ENCODE measurements at regions not wholly inside any gene's neighbourhood (a gene's known extent, or its start where the extent isn't known, plus 50 kb on each side); places are given as distances from the start of the nearest gene placed in this dataset.
"Not testable (repeated sequence)": the region's sequence is repeated elsewhere in the genome, so short reads cannot be mapped to it uniquely, and the experiment has no call there.

DNA sequence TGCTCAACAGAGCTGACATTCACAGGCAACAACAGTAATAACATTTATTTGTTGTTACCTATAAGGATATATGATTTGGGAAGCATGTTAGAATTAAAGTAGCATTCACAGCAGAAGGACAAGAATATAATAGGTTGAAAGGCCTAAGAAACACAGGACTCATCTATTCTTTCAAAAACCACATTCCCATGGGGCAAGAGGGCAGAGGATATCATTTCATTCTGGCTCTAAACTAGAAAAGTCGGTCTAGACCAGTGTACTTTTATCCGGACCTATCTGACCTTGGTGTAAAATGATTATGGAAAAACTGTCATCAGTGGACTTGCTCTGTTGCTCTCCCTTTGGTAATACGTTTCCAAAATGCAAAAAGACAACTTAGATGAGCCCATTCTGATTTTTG is 914.7 kb upstream of the CITED2 start:
- intact Hi-C loops (cut with DNase I) = no loop called here
- DNase-seq (no peak), ATAC-seq (ENCODE audit: poor library complexity) (no peak)

DNA sequence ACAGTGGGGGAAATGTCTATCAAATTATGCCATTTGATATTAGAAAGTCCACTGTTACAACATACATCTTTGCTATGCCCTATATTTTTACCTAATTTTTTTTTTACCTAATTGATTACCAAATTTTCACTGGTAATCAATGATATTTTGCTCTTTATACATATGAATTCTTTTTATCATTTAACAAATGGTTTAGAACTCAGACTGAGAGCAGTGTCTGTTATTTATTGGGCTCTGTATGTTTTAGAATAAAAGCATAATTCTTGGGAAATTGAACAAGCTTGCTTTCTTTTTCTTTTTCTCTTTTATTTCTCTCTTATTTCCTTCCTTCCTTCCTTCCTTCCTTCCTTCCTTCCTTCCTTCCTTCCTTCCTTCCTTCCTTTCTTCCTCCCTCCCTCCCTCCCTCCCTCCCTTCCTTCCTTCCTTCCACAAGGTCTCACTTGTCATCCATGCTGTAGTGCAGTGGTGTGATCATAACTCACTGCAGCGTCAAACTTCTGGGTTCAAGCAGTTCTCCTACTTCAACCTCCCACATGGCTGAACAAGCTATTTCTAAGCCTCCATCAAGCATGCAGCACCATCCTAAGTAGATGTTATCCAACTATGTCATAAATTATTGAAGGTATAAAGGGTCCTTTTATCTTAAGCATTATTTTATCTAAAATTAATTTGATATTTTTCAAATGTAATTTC is 911.7 kb upstream of the CITED2 start:
- intact Hi-C loops (cut with DNase I) = no loop called here
- DNase-seq = no peak
- ATAC-seq (ENCODE audit: poor library complexity) = no peak

GRCh38 chr6:140285471-140285870 is 911.0 kb upstream of the CITED2 start:
- intact Hi-C loops (cut with DNase I) = no loop called here
- DNase-seq (no peak), ATAC-seq (ENCODE audit: poor library complexity) (peak; percentile 29)

DNA sequence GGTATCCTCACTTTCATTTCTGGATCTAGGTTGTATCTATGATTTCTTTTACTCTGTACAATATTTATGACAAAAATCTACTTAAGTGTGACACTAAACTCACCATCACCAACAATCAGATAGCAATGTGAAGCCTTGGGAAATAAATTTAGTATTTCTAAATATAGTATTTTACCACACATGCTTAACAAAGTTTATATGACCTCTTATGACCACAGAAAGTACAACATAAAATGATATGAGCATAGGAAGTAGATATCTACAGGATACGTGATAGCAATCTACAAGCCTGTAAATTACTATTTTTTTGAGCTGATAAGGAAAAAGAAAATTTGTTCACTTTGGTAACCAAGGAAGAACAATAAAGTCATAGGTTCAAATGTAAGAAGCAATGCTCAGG is 910.4 kb upstream of the CITED2 start:
- ATAC-seq (ENCODE audit: poor library complexity) (no peak), DNase-seq (no peak)
- intact Hi-C loops (cut with DNase I) = no loop called here

DNA sequence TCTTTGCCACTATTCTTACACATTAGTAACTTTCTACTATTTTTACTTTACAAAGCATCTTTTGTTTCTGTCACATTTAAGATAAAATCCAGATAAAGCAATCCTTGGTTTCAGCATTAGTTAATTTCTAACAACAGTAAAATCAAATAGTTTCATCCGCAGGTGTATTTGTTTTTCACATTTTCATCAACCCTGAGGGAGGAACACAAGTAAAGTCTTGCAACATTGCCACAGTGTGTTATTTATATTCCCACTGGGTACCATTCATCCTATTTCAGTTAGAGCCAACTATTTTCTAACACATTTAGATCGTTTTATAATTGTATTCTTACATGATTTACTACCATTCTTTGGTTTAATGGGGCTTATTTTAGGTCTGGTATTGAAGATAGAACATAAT is 908.7 kb upstream of the CITED2 start:
- ATAC-seq (ENCODE audit: poor library complexity) (no peak), DNase-seq (no peak)
- intact Hi-C loops (cut with DNase I) = no loop called here

DNA sequence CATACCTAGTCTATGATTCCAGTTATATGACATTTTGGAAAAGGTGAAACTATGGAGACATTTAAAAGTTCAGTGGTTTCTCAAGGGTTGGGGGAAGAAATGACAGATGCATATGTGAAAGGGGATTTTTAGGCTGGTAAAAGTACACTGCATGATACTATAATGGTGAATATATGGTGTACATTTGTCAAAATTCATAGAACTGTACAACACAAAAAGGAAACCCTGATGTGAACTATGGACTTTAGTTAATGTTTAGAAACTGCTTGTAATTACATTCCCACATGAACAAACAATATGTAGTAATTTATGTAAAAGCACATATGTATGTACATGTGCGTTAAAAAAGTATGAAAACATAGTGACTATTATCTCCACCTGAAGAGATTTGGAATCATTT is 907.3 kb upstream of the CITED2 start:
- intact Hi-C loops (cut with DNase I) = no loop called here

DNA sequence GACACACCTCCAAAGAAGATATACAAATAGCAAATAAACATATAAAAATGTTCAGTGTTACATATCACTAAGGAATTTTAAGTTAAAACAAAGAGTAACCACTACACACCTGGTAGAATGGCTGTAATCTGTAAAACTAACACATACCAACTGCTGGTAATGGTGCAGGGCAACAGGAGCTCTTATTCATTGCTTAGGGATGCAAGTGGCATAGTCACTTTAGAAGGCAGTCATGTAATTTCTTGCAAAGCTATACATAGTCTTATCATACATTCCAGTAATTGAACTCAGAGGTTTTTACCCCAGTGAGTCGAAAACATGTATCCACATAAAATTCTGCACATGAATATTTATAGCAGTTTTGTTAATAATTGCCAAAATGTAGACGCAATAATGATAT is 906.8 kb upstream of the CITED2 start:
- ATAC-seq (ENCODE audit: poor library complexity) = no peak
- intact Hi-C loops (cut with DNase I) = no loop called here

More for the DNA sequence above, 907.3 kb upstream of the CITED2 start:
- no peak for ATAC-seq (ENCODE audit: poor library complexity)
- DNase-seq = no peak

GRCh38 chr6:140276719-140277118 is 902.3 kb upstream of the CITED2 start:
- intact Hi-C loops (cut with DNase I) = no loop called here
- ATAC-seq (ENCODE audit: poor library complexity) (no peak), DNase-seq (no peak)

More for the DNA sequence above, 906.8 kb upstream of the CITED2 start:
- no peak for DNase-seq

GRCh38 chr6:140276133-140276532 is 901.7 kb upstream of the CITED2 start:
- intact Hi-C loops (cut with DNase I) = no loop called here
- DNase-seq (no peak), ATAC-seq (ENCODE audit: poor library complexity) (no peak)

DNA sequence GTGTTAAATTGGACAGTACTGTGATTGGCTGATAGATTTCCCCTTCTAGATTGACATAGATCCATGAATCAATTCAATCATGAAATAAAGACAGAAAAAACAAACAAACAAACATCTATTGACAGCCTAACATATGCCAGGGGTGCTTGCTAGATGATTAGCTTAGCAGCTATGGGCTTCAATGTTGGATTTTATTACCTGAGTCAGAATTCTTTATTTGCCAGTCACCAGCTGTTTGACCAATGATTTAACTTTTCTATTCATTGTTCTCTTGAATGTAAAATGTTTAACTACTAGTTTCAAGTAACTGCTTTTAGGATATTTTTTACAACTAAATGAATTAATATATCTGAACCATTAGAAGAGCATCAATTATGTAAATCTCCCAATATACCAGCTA is 901.3 kb upstream of the CITED2 start:
- no peak for ATAC-seq (ENCODE audit: poor library complexity)
- intact Hi-C loops (cut with DNase I) = no loop called here
- DNase-seq = no peak

DNA sequence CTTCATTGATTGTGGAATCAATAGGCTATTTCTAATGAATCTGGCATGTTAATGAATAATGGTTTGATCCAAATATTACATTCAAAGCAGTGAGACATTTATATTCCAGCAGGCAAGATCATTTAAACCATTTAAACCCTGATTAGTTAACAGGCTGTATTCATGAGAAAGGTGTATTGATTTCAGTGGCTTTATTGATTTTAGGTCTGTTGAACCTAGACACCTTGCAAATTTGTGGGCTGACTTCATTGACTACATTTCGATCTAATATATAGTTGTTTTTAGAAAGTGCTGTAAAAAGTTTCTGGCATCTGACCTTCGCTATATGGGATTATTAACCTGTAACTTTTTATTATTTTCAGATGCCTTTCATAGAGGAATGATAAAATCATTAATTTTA is 900.1 kb upstream of the CITED2 start:
- intact Hi-C loops (cut with DNase I) = no loop called here
- DNase-seq = no peak

DNA sequence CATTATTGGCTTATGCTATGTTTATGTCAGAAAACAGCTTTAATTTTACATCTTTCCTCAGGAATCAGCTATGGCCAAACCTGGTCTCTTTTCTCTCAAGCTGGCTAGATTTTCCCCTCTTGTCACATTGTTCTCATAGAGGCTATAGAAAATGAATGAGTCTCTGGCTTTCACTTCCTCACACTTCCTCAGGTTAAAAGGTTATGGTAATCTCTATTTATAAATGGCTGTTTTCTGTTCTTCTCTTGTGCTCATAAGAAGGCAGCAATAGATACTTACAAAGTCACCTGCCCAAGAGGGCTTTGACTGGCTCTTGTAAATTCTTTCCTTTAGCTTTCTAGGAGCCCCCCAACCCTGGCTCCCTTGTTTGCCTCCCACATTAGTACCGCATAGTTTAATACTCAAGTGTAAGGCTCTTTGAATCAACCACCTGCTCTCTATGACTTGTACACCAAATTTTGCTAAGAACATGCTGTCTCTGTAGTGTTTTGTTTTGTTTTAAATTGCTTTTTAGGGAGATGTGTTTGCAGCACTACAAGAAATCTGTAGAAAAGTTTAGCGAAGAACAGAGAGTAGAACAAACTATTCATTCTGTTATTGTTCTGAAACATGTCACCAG is 897.4 kb upstream of the CITED2 start:
- intact Hi-C loops (cut with DNase I) = no loop called here
- peak; percentile 38 for ATAC-seq (ENCODE audit: poor library complexity)
- DNase-seq = no peak

More for the DNA sequence above, 900.1 kb upstream of the CITED2 start:
- ATAC-seq (ENCODE audit: poor library complexity) = no peak

DNA sequence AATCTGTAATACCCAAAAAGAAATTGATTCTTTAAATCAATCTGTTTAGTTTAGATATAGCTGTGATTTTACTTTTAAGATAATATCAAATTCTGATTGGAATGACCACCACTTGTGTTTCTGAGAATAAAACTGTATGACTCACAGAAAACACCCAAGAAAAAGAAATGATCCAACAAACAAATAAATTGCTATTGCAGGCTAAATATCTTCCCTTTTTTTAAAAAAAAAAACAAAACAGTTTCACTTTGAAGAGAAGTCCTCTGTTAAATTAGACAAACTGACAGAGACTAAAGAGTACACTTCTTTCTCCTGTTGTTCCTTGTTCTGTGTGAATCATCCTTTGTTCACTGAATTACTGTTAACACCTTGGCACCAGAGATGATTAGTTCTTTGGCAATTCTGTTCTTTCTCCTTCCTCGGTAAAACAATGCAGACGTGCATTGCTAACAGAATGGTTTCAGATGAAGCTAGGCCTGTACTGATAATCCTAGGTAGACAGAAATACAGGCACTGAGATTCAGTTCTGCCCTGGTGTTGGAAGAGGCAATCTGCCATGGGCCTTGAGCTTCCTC is 895.2 kb upstream of the CITED2 start:
- no peak for DNase-seq
- intact Hi-C loops (cut with DNase I) = no loop called here
- ATAC-seq (ENCODE audit: poor library complexity) = no peak

DNA sequence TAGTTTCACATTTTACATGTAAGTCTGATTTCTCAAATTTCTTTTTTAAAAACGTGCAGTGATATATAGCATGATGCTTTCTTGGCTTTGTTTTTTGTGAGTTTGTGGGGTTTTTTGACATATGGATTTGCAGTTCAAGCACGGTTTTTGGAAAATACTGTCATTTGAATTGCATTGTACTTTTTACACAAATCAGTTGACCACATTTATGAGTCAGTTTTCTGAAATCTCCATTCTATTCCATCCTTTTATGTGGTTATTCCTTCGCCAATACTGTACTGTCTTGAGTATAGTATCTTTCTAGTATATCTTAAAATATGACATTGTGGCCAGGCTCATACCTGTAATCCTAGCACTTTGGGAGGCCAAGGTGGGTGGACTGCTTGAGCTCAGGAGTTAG is 890.0 kb upstream of the CITED2 start:
- DNase-seq (no peak), ATAC-seq (ENCODE audit: poor library complexity) (no peak)
- intact Hi-C loops (cut with DNase I) = no loop called here

DNA sequence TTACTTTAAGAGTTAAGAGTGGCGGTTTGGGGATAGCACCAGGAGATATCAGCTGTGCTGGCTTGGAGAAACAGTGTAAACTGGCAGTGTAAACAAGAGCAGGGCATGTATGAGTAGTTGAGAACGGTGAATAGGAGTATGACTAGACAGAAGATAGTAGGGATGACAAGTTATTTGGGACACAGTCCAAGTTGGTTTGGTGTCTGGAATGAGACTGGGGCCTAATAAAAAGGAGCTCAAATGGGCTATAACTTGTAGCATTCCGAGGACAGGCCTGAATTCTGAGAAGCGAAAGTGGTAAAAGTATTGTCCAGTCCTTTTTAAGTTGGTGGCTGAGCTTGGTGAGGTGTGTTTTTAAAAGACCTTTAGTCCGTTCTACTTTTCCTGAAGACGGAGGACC is 883.9 kb upstream of the CITED2 start:
- intact Hi-C loops (cut with DNase I); ATAC-seq (ENCODE audit: poor library complexity); DNase-seq: not testable (repeated sequence)

GRCh38 chr6:140256248-140256647 is 881.8 kb upstream of the CITED2 start:
- intact Hi-C loops (cut with DNase I) = no loop called here
- ATAC-seq (ENCODE audit: poor library complexity) (no peak), DNase-seq (no peak)

DNA sequence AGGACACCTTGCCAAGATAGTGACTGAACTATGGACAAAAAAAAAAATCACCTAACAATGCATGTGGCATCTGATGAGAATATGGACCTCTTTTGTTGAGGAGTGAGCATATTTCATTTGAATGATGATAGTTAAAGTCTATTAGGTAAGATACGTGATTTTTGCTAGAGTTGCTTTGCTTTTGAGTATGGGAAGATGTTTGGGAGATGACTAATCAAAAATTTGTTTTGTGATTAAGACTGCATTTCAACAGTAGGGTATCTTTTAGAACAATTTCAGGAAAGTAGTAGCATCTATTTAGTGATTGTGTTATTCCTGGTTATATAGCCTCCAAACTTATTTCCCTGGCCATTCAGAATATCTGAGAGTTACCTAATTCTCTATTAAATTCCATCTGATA is 878.6 kb upstream of the CITED2 start:
- intact Hi-C loops (cut with DNase I) = no loop called here
- no peak for DNase-seq
- no peak for ATAC-seq (ENCODE audit: poor library complexity)

DNA sequence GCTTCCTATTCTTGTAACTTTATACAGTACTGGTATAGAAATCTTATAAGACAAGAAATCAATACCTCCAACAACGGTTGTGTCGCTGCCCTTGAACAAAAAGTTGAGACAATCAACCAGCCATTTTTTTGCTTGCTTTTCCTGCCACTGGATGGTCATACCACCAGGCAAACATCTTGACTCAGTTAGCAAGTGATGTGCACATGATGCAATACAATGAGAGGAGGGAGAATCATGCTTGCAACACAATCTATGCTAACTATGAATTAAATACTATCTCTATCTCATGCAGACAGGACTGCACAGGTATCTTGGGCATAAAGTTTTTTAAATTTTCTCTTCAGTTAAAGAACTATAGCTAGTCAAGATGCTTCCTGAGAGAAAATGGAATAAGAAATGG is 877.7 kb upstream of the CITED2 start:
- no peak for DNase-seq

DNA sequence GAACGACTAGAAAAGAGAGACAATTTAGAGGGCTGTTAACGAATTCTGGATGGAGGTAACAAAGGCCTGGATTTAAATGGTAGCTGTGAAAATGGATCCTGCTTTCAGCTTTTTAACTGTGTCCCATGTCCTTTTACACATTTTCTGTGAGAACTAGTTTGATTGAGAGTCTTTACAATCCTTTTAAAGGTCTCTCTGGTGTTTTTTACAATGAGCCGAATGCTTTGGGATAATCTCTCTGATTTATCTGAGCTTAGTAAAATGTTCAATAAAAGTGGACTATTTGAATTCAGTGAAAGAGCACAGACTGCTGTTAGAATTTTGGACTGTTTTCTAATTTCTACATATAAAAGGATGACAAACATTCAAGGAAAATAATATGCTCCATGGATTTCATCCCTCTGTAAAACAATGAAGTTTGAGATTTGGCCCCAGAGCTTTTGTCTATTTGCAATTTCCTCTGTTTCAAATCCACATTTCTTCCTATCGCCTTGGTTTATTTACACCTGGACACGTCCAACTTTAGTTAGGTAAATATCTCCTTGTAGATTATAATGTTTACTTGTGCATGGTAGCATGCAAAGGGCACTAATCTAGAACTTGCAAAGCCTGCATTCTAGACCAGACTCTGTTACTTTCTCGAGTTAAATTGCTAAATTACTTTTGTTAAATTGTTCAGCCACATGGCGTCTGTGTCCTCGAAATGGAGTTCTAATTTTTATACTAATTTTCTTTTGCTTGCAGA is 871.0 kb upstream of the CITED2 start:
- intact Hi-C loops (cut with DNase I) = no loop called here

More for the DNA sequence above, 877.7 kb upstream of the CITED2 start:
- ATAC-seq (ENCODE audit: poor library complexity) = no peak
- intact Hi-C loops (cut with DNase I) = no loop called here

GRCh38 chr6:140237251-140237650 is 862.8 kb upstream of the CITED2 start:
- intact Hi-C loops (cut with DNase I) = no loop called here

More for the DNA sequence above, 871.0 kb upstream of the CITED2 start:
- no peak for DNase-seq
- no peak for ATAC-seq (ENCODE audit: poor library complexity)

More at GRCh38 chr6:140237251-140237650, 862.8 kb upstream of the CITED2 start:
- ATAC-seq (ENCODE audit: poor library complexity) = no peak
- no peak for DNase-seq
